NCI-H146 (cell line): ENCODE measurements at regions not wholly inside any gene's neighbourhood (a gene's known extent, or its start where the extent isn't known, plus 50 kb on each side); places are given as distances from the start of the nearest gene placed in this dataset.

Experiments used
- DNase-seq: peaks from one replicate; lab custom pipeline; 2025; lab: John Stamatoyannopoulos, UW

DNA sequence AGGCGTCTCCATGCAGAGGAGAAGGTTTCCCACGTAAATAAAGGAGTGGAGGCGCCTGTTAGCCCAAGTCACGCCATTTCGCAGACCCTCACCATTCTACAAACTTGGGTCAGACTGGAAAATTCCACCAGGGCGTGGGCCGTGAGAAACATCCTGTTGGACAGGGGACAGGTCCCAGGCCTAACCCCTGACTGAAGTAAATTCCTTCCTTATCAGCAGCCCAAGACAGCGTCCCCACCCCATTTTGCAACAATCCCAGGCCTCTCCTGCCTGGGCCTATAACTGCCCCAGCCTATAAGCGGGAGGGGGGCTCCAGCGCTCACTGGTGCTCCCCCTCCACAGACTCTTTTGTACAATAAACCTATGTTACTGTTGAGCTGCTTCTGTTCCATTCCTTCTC is 57.3 kb upstream of the CBLN2 start:
- no peak for DNase-seq
